ENCODE measurements at regions not wholly inside any gene's neighbourhood (a gene's known extent, or its start where the extent isn't known, plus 50 kb on each side); places are given as distances from the start of the nearest gene placed in this dataset.
"Not testable (repeated sequence)": the region's sequence is repeated elsewhere in the genome, so short reads cannot be mapped to it uniquely, and the experiment has no call there.

DNA sequence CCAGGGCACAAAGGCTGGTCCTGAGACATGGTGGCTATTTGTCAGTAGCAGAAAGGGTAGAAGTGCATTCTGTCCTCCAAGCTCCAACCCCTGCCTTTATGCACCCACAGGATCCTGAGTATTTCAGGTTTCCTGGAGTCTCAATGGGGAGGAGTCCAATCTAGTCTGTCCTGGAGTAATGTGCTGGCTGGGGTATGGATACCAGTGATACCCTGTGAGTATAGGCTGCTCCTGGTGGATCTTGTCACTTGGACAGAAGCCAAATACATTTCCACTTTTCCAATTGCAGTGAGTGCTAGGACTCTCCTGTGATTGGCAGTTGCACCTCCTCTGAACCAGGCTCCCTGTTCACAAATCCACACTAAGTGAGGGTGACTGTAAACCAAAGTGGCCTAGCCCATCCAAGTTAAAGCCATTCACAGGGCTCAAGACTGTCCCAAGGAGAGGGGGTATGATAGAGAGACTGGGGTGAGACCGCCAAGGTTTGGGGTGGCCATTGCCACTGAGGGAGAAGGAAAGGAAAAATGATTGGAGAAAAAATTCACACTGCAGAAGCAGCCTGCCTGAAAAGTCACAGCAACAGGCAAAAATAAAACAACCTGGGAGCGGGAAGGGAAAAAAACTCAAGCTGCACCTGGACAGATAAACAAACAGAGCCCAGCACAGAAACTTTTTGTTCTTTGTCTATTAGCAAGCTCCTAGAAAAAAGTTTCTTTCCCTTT, 163.4 kb upstream of the ETV3 start:
- H3K9me3 ChIP-seq (replicated peaks; ENCODE audit: control insufficient read depth, insufficient read depth, low read length): no peaks in the 10 kb centered on the region
- no peak overlapping the region for H3K9ac ChIP-seq (replicated peaks; ENCODE audit: extremely low read depth, insufficient read depth, low read length)
- no peak overlapping the region for H3K4me2 ChIP-seq (ENCODE audit: insufficient read depth, low read length)
- ChIA-PET POLR2A (no interaction called here), CTCF (no interaction called here)
- H4K20me1 ChIP-seq (replicated peaks; ENCODE audit: control insufficient read depth, extremely low read depth, insufficient read depth, low read length): no peaks in the 10 kb centered on the region
- no peak for FAIRE-seq
- no TSS peak for BruUV-seq (replicated peaks)
- dilution Hi-C loops (cut with MboI; ENCODE audit: extremely low pct_ligation_motif_present, low sequenced_read_pairs): no loop called here
- intact Hi-C loops (cut with micrococcal nuclease): no loop called here
- no peaks in the 10 kb centered on the region for H3K9me1 ChIP-seq (replicated peaks; ENCODE audit: control insufficient read depth, extremely low read depth, insufficient read depth, low read length)
- H3K27ac ChIP-seq (ENCODE audit: insufficient read depth, low read depth, low read length): no peak overlapping the region
- H3K79me2 ChIP-seq (ENCODE audit: control insufficient read depth, insufficient read depth, low read length): no peaks in the 10 kb centered on the region
- TF ChIP-seq POLR2A (IDR thresholded peaks at IDR 0.05; ENCODE audit: low read depth, low read length) (no peak), FOS (IDR thresholded peaks at IDR 0.05; ENCODE audit: borderline replicate concordance, insufficient read depth, low read length) (no peak), JUN (IDR thresholded peaks at IDR 0.05; ENCODE audit: borderline replicate concordance, insufficient read depth, insufficient read length, low read depth) (no peak), POLR2AphosphoS5 (IDR thresholded peaks at IDR 0.05; ENCODE audit: insufficient read depth, low read depth, low read length) (no peak)
- no peak overlapping the region for H2AFZ ChIP-seq (ENCODE audit: low read depth, low read length)
- no peaks in the 10 kb centered on the region for H3K4me1 ChIP-seq (ENCODE audit: control insufficient read depth, extremely low read depth, insufficient read depth, low read length)
- no peak overlapping the region for H3K4me3 ChIP-seq (replicated peaks in 1 of 3; ENCODE audit: insufficient read depth in 1 of 3, low read depth in 1 of 3, low read length in 3 of 3)
- no peak for DNase-seq (ENCODE audit: low read depth, low spot score)
- no peaks in the 10 kb centered on the region for H3K27me3 ChIP-seq (ENCODE audit: control insufficient read depth in 2 of 2, insufficient read depth in 2 of 2, low read length in 2 of 2)
- H3K36me3 ChIP-seq (ENCODE audit: control insufficient read depth in 2 of 2, extremely low read depth in 1 of 2, insufficient read depth in 2 of 2, low read length in 2 of 2): no peaks in the 10 kb centered on the region

DNA sequence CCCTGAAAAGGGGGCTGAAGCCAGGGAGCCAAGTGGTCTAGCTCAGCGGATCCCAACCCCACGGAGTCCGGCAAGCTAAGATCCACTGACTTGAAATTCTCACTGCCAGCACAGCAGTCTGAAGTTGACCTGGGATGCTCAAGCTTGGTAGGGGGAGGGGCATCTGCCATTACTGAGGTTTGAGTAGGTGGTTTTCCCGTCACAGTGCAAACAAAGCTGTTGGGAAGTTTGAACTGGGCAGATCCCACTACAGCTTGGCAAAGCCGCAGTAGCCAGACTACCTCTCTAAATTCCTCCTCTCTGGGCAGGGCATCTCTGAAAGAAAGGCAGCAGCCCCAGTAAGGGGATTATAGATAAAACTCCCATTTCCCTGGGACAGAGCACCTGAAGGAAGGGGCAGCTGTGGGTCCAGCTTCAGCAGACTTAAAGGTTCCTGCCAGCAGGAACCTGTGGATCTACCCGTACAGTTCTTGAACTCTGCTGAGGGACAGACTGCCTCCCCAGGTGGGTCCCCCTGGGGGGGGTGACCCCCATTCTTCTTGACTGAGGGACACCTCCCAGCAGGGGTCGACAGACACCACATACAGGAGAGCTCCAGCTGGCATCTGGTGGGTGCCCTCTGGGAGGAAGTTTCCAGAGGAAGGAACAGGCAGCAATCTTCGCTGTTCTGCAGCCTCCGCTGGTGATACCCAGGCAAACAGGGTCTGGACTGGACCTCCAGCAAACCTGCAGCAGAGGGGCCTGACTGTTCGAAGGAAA, 156.4 kb upstream of the ETV3 start:
- BruUV-seq (replicated peaks); H3K9me1 ChIP-seq (replicated peaks; ENCODE audit: control insufficient read depth, extremely low read depth, insufficient read depth, low read length); H3K9me3 ChIP-seq (replicated peaks; ENCODE audit: control insufficient read depth, insufficient read depth, low read length); intact Hi-C loops (cut with micrococcal nuclease); H2AFZ ChIP-seq (ENCODE audit: low read depth, low read length); H3K27me3 ChIP-seq (ENCODE audit: control insufficient read depth in 2 of 2, insufficient read depth in 2 of 2, low read length in 2 of 2); H3K4me3 ChIP-seq (replicated peaks in 1 of 3; ENCODE audit: insufficient read depth in 1 of 3, low read depth in 1 of 3, low read length in 3 of 3); DNase-seq (ENCODE audit: low read depth, low spot score); H3K4me2 ChIP-seq (ENCODE audit: insufficient read depth, low read length); FAIRE-seq; H3K27ac ChIP-seq (ENCODE audit: insufficient read depth, low read depth, low read length); CTCF ChIA-PET; H3K36me3 ChIP-seq (ENCODE audit: control insufficient read depth in 2 of 2, extremely low read depth in 1 of 2, insufficient read depth in 2 of 2, low read length in 2 of 2); dilution Hi-C loops (cut with MboI; ENCODE audit: extremely low pct_ligation_motif_present, low sequenced_read_pairs); H3K4me1 ChIP-seq (ENCODE audit: control insufficient read depth, extremely low read depth, insufficient read depth, low read length); H3K9ac ChIP-seq (replicated peaks; ENCODE audit: extremely low read depth, insufficient read depth, low read length); H4K20me1 ChIP-seq (replicated peaks; ENCODE audit: control insufficient read depth, extremely low read depth, insufficient read depth, low read length); POLR2A ChIA-PET; H3K79me2 ChIP-seq (ENCODE audit: control insufficient read depth, insufficient read depth, low read length): not testable (repeated sequence)

All from endothelial cell of umbilical vein (primary cell).